ENCODE measurements at regions not wholly inside any gene's neighbourhood (a gene's known extent, or its start where the extent isn't known, plus 50 kb on each side); places are given as distances from the start of the nearest gene placed in this dataset.
A peak's percentile ranks its signal among the peaks of the same experiment; 100 is the strongest.

DNA sequence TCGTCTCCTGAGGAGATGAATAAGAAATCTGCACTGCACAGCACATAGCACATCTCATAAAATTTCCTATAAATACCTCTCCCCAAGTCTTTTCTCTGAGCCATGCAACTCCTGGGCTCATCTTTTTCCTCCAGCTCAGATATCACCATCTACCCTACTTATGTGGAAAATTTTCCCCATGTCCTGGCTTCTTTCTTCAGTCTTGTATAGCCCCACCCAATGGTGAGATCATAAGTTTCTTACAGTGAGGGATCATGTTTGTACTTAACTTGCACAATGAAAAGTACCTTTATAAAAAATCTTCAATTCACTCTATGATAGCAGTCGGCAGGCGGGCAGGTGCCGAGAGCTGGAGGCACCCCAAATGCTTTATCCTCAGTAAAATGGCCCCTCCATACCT lies 198.6 kb upstream of the S100G start:
- DNase-seq = no peak

DNA sequence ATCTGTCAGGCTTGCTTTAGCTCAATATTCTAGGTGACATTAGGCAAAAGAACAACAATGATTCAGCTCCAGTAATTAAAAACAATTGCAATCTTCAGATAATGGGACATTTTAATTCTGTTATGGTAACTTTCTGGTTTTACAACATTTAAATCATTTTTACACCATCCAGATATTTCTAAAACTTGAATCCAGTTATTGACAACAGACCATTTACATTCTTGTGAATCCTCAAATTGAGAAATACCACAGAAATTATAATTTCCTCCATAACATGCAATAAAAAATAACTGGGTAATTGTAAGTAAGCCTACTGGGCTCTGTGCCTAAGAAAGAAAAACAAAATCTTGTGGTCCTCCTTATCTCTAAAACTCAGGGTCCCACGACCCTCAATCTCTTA lies 195.0 kb upstream of the S100G start:
- no peak for DNase-seq

- no peak for DNase-seq
Measured at GRCh38 chrX:16457239-16457638, 192.7 kb upstream of the S100G start.

- DNase-seq = no peak
Measured at GRCh38 chrX:16458208-16458607, 191.8 kb upstream of the S100G start.

- DNase-seq = no peak
Measured at GRCh38 chrX:16459008-16459407, 190.9 kb upstream of the S100G start.

GRCh38 chrX:16461968-16462367 lies 188.0 kb upstream of the S100G start:
- DNase-seq = no peak

DNA sequence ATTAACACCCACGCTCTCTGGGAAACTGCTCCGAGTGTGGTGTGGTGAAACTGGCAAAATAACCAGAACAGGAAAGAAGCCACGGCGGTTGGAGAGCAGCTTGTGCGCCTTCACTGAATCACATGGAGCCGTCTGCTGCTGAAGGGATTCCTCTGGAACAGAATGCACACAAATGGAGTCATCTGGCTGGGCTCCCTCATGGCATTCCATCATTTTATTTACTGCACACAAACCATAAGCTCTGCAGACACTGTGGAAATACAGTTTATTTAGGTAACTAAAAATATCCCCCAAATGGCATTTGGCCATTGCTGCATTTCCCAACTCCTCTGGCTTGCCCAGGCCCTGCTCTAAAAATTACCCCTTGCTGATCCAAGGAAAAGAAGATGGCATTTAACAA lies 187.0 kb upstream of the S100G start:
- DNase-seq = no peak

DNA sequence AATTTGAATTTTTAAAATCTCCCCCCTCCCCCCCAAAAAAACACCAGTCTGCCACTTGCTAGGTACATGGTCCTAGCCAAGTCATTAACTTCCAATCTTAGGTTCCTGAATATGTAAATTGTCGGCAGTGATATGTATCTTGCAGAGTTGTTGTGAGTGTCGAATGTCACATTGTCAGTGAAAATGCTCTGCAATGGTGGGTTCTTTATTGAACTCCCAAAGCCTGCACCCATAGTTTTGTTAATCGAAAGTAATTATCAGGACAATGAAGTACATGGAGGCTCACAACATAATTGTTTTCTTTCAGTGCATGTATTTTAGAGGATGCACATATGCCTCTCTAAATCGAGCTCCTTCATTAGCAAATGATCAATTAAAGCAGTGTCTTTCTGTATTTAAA lies 185.6 kb upstream of the S100G start:
- DNase-seq = no peak

- no peak for DNase-seq
Measured at GRCh38 chrX:16465081-16465876, 184.7 kb upstream of the S100G start.

DNA sequence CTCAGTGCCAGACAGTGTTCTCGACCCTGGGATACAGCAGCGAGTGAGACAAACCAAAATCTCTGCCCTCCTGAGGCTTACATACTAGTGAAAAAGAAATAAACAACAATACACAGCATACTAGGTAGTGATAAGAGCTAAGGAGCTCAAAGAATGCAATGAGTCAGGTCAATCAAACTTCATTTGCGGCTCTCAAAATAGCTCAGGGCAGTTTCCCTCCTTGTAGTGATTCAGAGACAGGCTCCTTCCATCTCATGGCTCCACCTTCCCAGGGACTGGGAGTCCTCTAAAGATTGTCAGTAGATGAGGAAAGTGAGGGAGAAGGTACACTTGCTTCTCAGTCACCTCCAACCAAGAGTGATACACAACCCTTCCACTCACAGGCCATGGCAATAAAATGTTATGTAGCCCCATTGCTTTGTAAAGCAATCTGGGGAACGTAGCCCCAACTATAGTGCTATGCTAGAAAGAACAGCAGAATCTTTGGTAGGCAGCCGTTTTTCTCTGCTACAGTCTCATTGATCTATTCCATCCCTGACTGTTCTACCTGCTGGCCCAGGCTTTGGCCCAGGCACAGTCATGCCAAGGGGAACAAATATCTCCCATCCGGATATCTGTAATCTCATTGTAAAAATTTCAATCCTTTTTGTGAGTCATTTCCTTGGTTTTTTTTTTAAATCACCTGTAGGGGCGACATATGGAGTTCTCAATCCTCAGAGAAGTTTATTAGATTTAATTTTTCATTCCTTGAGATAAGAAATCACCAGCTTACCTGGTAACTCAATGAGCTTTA lies 183.1 kb upstream of the S100G start:
- no peak for DNase-seq

GRCh38 chrX:16469870-16470269 lies 180.1 kb upstream of the S100G start:
- no peak for DNase-seq

DNA sequence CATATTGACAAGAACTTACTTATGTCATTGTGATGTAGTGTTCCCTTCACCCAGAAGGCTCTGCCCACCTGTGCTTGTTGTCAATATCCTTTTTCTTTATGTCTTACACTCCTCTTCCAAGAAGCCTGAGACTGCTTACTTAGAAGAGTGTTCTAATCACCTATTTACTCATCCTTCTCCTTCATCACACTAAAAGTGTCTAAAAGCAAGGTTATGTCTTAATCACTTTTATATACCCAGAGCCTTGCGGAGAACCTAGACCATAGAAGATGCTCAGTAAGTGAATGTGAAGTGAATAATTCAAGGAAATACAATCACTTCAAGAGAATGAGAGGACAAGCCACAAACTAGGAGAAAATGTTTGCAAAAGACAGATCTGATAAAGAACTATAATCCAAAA lies 177.6 kb upstream of the S100G start:
- no peak for DNase-seq

- DNase-seq = no peak
Measured at GRCh38 chrX:16474511-16474910, 175.4 kb upstream of the S100G start.

DNA sequence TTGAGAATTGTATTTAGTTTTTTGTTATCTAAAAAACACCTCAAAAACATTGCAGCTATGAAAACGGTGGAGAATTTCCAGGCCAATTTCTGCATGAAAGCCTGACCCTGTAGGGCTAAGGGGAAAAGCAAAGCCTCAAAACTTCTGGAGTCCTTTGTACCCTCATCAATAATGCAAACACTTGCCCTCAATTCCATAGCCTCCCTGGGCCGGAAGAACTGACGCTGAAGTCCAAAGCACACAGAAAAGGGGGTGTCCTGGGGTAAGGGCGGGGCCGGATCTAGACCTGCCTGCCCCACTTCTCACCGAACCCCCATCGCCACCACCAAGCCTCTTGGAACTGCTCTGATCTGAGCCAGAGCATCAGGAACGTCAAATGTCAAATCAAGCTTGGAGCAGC lies 173.9 kb upstream of the S100G start:
- no peak for DNase-seq

DNA sequence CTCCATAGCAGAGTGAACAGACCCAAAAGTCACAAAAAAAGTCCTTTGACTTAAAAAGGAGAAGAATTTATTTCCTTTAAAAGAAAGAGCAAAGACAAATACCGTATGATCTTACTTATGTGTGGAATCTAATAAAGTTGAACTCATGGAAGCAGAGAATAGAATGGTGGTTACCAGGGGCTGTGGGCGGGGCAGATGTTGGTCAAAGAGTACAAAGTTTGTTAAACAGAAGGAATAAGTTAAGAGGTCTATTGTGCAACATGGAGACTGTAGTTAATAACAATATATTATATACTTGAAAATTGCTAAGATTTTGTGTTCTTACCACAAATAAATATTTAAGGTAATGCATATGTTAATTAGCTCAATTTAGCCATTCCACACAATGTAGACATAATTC lies 173.3 kb upstream of the S100G start:
- DNase-seq = no peak

DNA sequence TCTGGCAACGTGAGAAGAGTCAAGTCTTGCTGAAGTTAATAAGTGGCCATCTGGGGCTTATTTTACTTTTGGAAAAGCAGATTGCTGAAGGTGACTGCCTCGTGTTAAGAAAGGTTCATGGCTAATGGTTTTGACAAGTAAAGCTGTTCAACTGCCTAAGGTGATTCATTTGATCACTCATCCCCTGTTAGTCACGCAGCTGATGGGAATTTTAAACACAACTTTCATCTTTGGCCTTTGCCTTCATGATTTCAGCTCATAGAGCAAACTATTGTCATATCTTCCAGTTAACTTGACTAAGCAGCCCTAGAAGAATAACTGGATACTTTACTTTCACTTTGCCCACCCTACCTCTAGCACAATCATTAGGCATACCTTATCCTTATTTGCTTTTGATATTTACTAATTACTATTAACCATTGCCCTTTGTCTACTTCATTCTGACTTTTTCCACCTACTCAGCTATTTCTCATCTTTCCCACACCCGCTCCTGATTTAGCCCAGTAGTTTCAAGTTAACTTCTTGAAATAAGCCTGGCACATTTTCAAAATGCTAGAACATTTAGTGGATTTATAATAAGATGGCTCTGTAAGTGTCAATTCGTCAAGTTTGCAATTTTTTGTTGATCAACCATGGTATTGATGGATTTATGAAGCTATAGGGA lies 170.6 kb upstream of the S100G start:
- DNase-seq = no peak

- no peak for DNase-seq
Measured at GRCh38 chrX:16480049-16480448, 169.9 kb upstream of the S100G start.

DNA sequence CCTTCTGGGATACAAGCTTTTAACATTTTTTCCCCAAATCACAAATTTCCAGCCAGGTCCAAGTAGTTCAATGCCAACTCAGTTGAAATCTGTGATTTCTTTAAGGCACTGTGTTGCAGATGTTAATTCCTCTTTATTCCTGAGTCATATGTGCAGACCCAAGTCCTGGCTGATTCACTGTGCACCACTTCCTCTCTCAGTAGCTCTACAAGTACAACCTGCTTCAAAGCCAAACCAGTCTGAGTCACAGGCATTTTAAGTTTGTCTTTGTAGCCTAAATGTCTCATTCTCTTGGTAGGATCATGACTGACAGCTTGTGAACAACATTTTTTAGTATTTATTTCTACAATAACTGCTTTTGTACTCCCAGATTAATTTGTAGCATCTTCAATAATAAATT lies 165.6 kb upstream of the S100G start:
- peak; percentile 9 to 37 for DNase-seq

DNA sequence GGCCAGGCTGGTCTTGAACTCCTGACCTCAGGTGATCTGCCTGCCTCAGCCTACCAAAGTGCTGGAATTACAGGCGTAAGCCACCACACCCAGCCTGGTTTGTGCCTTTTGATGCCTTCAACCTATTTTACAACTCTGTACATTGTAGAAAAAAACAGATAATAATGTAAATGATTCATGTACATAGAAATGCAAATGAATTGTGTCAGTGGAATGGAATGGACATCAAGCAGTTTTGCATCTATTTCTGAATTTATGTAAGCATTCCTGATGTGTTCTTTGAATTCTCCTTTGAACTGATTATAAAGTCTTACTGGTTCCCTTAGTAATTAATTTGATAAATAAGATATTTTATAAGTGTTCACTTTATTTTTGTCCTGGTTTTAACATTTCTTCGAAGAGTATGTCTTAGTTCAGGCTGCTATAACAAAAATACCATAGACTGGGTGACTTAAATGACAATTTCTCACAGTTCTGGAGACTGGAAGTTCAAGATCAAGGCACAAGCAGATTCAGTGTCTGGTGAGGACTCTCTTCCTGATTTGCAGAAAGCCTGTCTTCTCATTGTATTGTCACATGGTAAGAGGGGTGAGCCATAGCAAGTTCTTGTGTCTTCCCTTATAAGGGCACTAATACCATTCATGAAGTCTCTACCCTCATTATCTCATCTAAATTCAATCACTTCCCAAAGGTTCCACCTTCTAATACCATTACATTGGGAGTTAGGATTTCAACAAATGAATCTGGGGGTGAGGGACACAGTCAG lies 162.2 kb upstream of the S100G start:
- no peak for DNase-seq

DNA sequence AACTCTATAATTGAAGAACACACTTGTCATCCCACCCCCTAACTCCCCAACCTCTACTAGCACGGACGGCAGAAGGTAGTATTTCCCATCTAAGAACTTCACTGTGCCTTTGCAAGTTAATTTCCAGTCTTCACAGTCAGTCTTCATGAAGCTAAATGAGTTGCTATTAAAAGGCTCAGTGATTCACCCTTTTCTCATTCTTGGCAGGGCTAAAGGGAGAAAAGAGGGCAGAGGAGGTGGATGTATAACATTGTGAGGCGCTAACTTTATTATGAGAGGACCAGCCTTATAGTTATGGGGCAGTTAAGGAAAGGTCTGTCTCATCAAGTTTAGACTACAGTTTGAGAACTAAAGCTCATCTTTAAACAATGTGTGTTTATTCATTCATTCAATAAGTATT lies 161.0 kb upstream of the S100G start:
- DNase-seq = no peak

- DNase-seq = no peak
Measured at GRCh38 chrX:16491461-16491860, 158.5 kb upstream of the S100G start.

DNA sequence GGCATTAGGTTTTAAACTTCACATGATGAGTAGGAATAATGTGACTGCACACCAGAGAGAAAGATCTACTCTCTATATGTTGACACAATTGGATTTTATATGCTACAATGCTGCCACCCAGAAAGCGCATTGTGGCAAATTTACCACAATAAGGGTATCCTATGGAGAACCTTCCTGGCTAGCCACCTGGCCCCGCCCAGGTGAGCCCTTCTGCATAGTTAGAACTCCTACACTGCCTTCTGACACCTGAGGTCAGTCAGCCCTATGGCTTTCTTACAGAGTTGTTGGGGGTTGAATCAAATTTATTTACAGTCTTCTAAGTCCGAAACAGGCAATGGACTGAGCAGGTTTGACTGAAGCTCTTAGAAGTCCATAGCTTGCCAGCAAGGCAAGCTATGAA lies 153.8 kb upstream of the S100G start:
- no peak for DNase-seq
